Stimulated activated CD4-positive, alpha-beta T cell treated with anti-CD3 and anti-CD28 coated beads, Interleukin-4, amount 100 ng/mL, for 24 hours (primary cell): ENCODE measurements at regions not wholly inside any gene's neighbourhood (a gene's known extent, or its start where the extent isn't known, plus 50 kb on each side); places are given as distances from the start of the nearest gene placed in this dataset.

Source experiments
- DNase-seq: peaks from one replicate; pipeline ENCODE4 v3.0.0-alpha.2; 2020

GRCh38 chr16:50909831-50910735 is 168.2 kb downstream of the CYLD start:
- no peak for DNase-seq

DNA sequence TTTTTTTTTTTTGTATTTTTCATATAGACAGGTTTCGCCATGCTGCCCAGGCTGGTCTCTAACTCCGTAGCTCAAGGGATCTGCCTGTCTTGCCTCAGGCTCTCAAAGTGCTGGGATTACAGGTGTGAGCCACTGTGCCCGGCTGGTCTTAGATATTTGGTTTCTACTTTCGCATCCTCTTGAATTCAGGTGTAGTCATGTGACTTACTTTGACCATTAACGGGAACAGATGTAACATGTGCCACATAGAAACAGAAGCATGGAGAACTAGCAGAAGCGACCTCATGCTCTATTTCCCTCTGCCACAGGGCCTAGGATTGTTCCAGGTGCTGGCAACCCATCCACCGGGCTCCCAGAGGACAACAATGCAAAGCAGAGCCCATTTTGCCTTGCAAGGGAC is 166.6 kb downstream of the CYLD start:
- no peak for DNase-seq

DNA sequence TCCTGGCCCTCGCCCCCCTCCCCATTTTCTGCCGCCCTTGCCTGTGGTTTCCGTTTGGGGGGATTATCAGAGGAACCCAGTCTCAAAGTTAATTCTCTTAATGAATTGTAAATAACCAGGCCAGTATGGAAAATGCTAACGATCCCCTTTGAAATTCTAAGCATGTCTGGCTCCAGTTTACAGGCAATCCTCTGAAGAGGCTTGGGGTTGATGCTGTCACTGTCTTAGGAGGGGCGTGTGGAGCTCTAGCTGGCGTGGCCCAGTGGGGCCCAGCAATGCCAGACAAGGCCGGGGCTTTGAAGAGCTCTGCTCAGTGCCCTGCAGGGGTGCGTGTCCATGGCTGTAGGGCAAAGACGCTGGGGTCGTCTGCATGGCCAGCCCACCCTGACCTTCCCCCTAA is 164.6 kb downstream of the CYLD start:
- DNase-seq, result no peak

DNA sequence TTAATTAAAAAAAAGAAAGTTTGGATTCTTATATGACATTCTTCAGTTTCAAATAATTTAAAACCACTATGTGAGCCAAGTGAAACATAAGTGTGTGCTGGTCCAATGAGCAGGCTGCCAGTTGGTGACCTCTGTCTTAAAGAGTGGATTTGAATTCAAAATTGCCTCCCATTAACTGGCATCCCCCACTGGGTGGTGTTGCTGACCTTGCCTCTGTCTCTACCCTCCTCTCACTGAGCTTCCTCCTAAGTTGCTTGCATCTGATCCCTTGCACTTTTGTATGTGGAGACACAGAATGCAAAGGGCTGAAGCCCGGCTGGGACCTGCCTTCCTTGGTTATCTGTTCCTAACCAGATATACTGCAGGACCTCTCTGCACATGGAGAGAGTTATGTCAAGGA is 160.6 kb downstream of the CYLD start:
- DNase-seq, result no peak

GRCh38 chr16:50901062-50901461 is 159.2 kb downstream of the CYLD start:
- DNase-seq, result no peak

GRCh38 chr16:50900391-50900942 is 158.6 kb downstream of the CYLD start:
- DNase-seq, result no peak

- DNase-seq, result no peak
These were observed 158.1 kb downstream of the CYLD start for GRCh38 chr16:50899951-50900350.

GRCh38 chr16:50889746-50890145 is 147.9 kb downstream of the CYLD start:
- no peak for DNase-seq

DNA sequence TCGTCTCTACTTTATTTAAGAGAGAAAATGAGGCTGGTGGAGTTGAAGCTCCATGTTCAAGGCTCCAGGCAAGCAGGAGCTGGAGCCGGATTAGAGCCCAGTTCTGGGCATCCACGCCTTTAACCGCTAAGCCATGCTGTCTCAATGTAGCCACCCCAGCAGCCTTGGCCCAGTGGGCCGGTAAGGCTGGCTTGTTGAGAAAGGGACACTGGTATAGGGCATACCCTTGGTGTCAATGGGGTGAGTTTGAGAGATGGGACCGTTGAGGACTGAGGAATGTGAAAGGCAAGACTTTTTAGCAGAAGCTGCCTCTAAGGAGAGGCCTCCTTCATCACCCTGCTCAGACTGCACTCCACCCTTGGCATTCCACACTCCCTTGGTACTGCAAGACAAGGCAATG is 147.4 kb downstream of the CYLD start:
- DNase-seq, result no peak

- DNase-seq, result no peak
These were observed 146.8 kb downstream of the CYLD start for GRCh38 chr16:50888486-50889261.

- DNase-seq, result no peak
These were observed 145.8 kb downstream of the CYLD start for GRCh38 chr16:50887500-50888298.

DNA sequence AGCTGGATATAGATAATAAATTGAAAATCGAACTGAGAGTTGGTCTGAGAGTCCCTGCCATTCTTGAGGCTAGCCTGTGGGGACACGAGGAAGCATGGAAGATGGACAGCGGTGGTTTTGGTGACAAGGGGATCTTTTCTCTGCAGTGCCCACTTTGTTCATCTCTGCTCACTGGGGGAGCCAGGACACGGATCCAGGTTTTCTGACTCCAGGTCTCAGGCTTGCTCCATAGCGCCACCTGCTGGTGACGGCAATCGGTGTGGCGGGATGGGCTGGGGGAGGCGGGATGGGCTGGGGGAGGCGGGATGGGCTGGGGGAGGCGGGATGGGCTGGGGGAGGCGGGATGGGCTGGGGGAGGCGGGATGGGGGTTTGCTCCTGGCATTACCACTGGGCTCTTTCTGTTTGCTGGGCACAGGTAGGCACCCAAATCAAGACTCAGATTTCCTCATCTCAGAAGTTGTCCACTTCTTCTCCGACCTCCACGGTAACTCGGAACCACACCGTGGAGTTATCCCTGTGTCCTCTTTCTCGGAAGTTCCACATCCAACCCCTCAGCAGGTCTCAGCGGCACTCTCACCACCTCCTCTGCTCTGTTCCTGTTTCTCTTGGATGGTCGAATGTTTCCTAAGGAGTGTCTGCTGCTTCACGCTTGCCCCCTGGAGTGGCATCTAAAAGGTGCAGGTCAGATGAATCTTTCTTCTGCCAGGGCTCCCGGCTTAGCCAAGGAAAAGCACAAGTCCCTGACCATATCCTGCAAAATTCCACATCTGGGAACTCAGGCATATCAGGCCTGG is 142.4 kb downstream of the CYLD start:
- peak; percentile 14 for DNase-seq

GRCh38 chr16:50881956-50882355 is 140.1 kb downstream of the CYLD start:
- DNase-seq, result no peak

DNA sequence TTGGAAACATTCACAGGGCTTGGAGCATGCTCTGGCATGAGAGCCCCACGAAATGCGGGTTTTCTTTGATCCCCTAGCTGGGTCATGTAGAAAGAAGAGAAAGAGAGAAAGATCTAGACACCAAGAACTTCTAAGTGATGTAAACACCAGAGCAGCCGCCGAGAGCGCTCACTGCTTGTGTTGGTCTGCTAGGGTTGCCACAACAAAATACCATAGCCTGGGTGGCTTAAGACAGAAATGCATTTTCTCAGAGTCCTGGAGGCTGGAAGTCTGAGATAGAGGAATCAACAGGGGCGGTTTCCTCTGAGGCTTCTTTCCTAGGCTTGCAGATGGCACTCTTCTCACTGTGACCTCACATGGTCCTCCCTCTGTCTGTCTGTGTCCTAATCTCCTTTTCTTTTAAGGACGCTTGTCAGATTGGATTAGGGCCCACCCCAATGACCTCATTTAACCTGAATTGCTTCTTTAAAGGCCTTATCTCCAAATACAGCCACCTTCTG is 139.5 kb downstream of the CYLD start:
- DNase-seq, result no peak

GRCh38 chr16:50880926-50881325 is 139.0 kb downstream of the CYLD start:
- DNase-seq, result no peak

- DNase-seq, result no peak
These were observed 138.2 kb downstream of the CYLD start for GRCh38 chr16:50879873-50880695.

GRCh38 chr16:50878966-50879615 is 137.2 kb downstream of the CYLD start:
- DNase-seq, result no peak

GRCh38 chr16:50878536-50878935 is 136.7 kb downstream of the CYLD start:
- DNase-seq, result no peak

GRCh38 chr16:50876263-50876662 is 134.4 kb downstream of the CYLD start:
- no peak for DNase-seq

GRCh38 chr16:50868577-50868976 is 126.7 kb downstream of the CYLD start:
- DNase-seq, result no peak
